CD4-positive, alpha-beta T cell treated with Interleukin-4 for 4 hours (primary cell): ENCODE measurements at regions not wholly inside any gene's neighbourhood (a gene's known extent, or its start where the extent isn't known, plus 50 kb on each side); places are given as distances from the start of the nearest gene placed in this dataset.

Experiments
- DNase-seq: peaks from one replicate; pipeline ENCODE4 v3.0.0-alpha.2; 2020

DNA sequence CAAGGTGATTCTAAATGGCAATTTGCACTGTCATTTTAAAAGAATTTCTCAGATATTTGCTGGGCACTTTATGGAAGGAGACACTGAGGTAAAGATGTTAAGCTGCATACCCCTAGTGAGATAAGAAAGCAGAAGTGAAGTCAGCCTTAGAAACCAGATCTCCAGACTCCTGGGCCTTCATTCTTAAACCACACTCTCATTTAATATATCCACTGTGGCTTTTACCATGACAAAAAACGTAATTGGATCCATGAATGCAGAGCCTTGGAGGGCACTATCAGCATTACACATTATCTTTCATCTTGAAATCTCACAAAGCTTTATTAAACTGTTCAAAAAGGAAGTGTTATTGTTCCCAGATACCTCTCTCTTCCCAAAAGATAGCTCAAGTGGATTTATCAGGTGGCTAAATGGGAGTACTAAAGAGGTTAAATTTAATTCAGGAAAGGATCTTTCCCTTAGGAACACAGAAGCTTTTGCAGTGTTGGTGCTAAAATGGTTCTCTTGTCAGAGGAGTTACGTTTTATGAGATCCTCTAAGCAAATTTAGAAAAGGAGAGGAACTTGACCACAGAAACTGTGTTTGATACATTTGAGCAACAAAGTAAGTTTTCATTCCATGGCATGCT is 1060.4 kb downstream of the EFNB2 start:
- no peak for DNase-seq

DNA sequence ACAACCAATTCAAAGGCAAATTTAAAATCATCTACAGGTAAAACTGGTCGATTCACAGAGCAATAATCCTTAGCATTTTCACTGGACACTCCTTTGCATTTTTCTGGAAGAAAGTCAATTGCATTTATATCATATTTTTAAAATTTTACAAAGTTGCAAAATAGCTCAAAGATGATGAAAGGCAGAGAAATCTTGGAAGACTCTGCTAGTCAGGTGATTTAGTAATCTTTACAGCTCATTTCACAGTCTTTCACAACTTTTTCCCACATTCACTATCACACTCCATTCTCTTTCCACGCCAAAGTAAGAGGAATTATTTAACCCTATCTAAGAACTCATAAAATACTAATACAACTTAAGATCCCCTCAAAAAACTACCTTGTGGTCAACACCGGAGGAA is 1063.8 kb downstream of the EFNB2 start:
- DNase-seq, result no peak

- DNase-seq, result no peak
Measured at GRCh38 chr13:105466376-105466775, 1069.1 kb downstream of the EFNB2 start.

- no peak for DNase-seq
Measured at GRCh38 chr13:105465745-105466144, 1069.7 kb downstream of the EFNB2 start, which contains the start of gene DAOA. TSS of gene DAOA (plus strand) at chr13:105466045.

DNA sequence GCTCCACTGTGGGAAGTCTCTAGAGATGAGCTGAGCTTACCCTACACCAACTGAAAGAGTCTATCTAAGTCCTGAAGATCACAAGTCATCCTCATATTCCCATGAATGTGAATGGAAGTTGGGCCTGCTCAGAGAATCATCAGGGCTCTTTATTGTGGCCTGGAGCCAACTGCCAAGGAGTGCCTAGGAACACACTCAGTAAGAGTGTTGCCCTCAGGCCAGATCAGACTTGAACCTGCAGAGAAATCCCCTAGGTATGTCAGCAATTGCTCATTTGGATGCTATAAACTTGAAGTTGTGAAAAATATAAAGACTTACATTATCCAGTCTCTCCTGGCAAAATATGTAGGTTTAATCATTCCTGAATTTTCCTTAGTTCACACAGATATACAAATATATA is 1070.2 kb downstream of the EFNB2 start:
- DNase-seq, result no peak

- no peak for DNase-seq
Measured at GRCh38 chr13:105464249-105464648, 1071.2 kb downstream of the EFNB2 start.

GRCh38 chr13:105463011-105463501 is 1072.4 kb downstream of the EFNB2 start:
- no peak for DNase-seq

- no peak for DNase-seq
Measured at GRCh38 chr13:105462098-105462497, 1073.4 kb downstream of the EFNB2 start.

- DNase-seq, result no peak
Measured at GRCh38 chr13:105452895-105453294, 1082.6 kb downstream of the EFNB2 start.

DNA sequence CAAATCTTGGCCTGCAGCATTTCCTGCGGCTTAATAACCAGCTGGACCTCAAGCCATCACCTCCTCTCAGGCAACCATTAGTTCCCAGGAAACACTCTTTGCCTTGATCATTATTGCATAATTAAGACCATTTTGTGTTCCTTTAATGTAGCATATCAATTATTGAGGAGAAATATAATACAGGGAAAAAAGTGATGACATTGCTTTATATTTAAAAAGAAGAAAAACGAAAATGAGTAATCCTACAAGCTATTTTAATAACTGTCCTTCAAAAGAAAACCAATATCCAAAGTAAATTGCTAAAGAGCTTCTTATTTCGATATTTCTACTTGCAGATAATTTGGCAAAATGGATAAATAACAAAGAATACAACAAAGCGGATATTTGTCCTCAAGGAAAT is 1084.7 kb downstream of the EFNB2 start:
- no peak for DNase-seq

- DNase-seq, result no peak
Measured at GRCh38 chr13:105448811-105449210, 1086.7 kb downstream of the EFNB2 start.

DNA sequence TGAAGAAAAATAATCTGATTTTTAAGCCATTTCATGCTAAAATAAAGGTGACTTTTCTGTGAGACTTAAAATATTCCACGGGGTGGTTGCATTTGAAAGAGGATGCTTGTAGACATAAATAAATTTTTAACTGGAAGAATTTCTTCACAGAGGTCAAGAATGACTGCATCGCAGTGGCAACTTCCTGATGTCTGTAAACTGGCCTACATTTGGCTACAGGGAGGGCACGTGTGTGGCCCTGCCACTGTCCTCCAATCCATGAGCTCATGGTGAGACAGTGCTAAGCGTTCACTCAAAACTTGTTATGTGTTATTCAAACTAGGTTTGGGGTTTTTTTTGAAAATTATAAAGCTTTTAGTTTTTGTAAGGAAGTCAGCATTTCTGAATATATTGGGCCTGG is 1089.3 kb downstream of the EFNB2 start:
- no peak for DNase-seq

GRCh38 chr13:105445796-105446195 is 1089.7 kb downstream of the EFNB2 start:
- no peak for DNase-seq

DNA sequence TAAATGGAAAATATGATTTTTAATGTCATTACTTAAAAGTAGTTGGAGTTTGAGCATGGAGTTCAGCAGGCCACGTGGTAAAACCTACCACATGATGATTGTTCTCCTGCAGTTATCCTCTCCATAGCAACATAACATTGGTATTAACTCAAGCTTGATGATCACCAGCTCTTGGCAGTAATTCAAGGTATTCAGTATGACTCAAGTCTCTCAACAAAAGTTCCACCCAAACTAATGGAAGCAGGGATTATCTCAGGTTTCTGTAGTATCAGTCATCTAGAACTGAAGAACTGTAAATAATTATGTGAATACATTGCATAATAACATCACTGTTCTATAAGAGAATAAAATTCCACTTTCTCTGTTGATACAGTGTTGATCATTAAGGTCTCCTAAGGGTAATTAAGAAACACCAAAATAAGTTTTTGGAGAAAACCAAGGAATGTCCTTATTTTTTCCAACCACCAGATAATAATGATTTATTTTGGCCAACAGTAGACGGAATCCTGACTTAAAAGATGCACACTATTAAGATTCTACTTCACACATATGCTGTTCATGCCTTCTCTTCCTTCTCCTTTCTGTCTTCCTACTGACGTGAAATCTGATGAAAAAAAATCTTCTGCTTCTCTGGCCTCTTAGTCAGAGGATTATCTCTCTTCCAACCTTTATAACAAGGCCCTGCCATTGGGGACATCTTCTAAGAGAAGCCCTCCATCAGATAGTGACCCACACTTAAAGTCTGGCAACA is 1092.3 kb downstream of the EFNB2 start:
- no peak for DNase-seq

DNA sequence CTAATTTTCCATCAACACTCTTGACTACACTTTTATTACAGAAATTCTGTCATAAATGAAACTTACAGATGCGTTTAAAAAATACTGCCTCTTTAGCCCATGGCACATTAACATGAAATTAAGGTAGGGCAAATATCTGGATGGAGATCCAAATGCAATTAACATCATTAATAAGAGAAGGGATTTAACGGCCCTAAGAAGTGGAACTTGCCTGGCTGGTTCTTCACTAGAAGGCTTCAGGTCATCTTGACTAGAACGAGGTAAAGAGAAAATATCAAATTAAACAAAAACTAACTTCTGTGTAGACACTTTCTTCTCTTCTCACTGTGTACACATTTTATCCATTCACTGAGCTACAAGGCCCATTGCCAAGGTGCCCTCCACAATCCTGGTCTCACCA is 1093.4 kb downstream of the EFNB2 start:
- no peak for DNase-seq

DNA sequence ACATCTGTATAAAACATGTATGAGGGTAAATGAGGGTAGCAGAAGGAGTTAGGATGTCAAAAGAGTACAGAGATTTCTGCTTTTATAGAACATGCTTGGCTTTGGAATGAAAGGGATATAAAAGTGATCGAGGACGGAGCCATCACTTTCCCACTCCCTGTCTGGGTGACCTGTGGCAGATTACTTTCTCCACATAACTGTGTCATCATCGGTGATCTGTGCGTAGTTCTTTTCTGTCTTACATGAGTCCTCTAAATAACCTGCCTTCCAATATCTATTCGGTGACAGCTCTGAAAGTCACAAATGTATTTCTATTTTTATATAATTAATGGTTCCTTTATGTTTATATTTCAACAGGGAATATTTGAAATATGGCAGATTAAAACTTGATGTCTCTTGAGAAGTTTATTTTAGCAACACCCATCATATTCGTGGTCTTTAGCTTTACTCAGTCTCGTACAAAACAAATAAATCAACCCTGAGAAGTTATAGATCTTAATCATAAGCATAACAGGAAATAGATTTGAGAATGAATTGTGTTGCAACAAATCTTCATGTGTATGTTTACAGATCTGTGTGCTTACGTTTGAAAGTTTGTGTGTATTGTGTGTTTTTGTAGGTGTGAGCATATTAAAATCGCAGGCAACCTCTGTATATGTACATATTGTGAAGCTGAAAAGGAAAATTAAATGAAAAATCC is 1094.3 kb downstream of the EFNB2 start:
- no peak for DNase-seq

- DNase-seq, result no peak
Measured at GRCh38 chr13:105436943-105437342, 1098.5 kb downstream of the EFNB2 start.

GRCh38 chr13:105432438-105432837 is 1103.0 kb downstream of the EFNB2 start:
- DNase-seq, result no peak

- no peak for DNase-seq
Measured at GRCh38 chr13:105428811-105429210, 1106.7 kb downstream of the EFNB2 start.

DNA sequence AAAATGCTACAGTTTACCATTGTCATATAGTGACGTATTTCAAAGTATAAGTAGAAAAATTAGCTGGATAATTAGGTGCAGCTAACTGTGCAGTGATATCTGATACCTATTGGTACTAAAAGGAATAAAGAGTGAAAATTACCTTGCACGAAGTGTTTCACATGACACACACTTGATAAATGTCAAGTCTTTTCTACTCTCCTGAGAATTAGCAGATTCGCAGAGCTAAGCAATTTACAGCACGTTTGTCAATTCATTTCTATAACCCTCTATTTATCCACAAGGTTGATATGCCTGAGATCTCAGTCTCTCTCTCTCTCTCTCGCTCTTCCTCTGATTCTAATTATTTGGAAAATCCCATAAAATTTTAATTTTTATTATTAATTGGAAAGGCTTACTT is 1109.0 kb downstream of the EFNB2 start:
- DNase-seq, result no peak

DNA sequence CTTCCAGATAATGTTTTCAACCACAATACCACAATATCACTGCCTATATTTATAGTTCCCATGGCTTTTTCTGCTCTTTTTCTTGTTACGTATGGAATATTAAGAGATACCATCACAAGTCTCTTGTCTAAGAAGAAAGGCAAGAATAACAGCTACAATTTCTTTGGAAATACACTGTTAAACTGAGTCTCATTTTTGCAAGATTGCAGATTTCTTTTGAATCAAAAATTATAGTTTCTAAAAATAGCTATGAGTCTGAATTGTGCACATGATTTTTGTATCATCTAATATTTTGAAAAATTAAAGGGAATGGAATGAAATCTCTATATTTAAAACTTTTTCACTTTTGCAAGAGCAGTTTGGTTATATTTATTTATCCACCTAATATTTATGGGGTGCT is 1120.8 kb downstream of the EFNB2 start:
- no peak for DNase-seq

GRCh38 chr13:105412171-105412570 is 1123.3 kb downstream of the EFNB2 start:
- DNase-seq, result no peak

DNA sequence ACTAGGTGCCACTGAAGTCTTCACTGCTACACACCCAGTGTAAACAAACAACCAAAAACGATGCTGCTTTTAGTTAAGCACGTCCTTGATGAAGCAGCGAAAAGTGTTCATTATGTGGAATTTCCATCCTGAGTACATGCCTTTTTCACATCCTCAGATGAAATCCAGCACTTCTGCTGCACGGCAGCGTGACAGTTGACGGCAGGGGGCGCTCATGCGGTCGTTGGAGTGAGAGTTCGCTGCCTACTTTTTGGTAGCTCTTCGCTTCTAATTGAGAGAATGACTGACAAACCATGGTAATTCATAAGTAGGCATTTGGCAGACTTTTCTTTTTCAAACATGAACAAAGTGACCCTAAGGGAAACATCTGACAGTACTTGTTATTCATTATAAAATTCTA is 1124.9 kb downstream of the EFNB2 start:
- DNase-seq, result no peak

- no peak for DNase-seq
Measured at GRCh38 chr13:105406551-105406950, 1128.9 kb downstream of the EFNB2 start.
